HG02623 (cell line): ENCODE measurements at regions not wholly inside any gene's neighbourhood (a gene's known extent, or its start where the extent isn't known, plus 50 kb on each side); places are given as distances from the start of the nearest gene placed in this dataset.

Source experiments
- ATAC-seq: cut with Tn5 transposase; IDR thresholded peaks from one replicate; pipeline ENCODE4 v1.9.1; 2021; ENCODE audit warnings: moderate library complexity; ENCODE audit not compliant: unreplicated experiment

GRCh38 chr12:91928501-91928900, 217.1 kb downstream of the BTG1 start:
- no peak for ATAC-seq

DNA sequence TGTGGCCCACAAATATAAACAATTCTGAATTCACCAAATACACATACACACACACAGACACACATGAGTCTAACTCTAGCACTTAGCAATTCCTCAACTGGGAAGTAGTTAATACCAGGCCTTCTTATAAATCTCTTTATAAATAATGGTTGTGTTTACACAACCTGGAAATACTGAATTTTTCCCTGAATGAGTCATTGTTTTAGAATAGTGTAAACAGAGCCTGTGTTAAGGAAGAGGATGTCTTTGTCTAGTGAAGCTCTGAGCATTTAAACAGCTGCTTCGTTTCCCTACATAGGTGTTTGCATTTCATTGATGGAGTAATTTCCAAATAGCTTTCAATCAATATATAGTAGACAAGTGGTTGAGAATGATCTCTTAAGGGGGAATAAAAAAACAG, 218.8 kb downstream of the BTG1 start:
- ATAC-seq = no peak

DNA sequence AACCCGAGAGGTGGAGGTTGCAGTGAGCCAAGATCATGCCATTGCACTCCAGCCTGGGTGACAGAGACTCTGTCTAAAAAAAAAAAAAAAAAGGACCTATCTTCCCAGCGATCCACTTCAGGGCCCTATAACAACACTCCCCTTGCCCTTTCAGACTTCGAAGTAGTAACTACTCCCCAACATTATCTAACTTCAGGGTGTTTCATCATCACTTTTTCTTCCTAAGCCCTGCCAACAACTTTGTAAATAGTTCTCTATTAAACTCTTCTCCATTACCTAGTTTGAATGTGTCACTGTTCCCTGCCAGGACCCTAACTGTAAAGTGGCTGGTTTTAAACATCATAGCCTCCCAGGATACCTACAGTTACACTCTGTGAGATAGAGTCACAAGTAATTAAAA, 220.8 kb downstream of the BTG1 start:
- no peak for ATAC-seq

DNA sequence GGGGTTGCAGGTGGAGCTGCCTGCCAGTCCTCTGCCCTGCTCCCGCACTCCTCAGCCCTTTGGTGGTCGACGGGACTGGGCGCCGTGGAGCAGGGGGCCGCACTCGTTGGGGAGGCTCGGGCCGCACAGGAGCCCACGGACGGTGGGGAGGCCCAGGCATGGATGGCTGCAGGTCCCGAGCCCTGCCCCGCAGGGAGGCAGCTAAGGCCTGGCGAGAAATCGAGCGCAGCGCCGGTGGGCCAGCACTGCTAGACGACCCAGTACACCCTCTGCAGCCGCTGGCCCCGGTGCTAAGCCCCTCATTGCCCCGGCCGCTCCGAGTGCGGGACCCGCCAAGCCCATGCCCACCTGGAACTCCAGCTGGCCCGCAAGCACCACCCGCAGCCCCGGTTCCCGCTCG, 221.8 kb downstream of the BTG1 start:
- no peak for ATAC-seq

DNA sequence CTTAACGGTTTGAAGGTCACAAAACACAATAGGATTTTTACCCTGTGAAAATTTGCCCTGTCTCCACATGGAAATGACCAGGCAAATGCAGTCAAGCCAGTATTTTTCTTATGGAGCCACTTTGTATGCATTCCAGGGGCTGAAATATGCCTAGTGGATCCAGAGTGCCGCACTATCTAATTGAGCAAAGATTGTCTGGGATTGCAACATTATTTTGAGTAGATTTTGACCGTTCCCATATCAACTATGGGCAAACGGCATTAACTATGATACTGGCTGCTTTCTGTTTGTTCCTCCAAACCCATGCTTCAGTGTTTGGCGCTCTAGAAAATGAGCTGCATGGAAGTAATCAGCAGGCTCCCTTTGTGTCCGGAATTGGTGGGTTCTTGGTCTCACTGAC, 223.0 kb downstream of the BTG1 start:
- ATAC-seq = no peak

- ATAC-seq = no peak
These were observed 223.5 kb downstream of the BTG1 start for GRCh38 chr12:91922139-91922538.

DNA sequence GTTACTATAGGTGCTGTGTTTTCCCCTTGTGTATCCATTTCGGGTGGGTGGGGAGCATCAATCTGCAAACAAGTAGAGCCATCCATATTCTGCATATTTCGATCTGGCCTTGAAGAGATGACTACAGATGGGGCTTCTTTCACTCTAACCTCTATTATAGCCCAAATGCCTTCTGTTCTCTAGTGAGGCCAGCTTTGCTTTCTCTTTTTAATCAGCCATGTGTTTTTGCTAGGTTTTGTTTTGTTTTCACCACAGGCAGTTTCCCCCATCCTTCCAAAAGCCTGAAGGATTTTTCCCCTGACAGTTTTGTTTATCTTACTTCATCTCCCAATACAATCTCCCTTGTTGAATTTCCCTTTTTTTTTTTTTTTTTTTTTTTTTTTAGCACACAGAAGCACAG, 224.1 kb downstream of the BTG1 start:
- no peak for ATAC-seq

DNA sequence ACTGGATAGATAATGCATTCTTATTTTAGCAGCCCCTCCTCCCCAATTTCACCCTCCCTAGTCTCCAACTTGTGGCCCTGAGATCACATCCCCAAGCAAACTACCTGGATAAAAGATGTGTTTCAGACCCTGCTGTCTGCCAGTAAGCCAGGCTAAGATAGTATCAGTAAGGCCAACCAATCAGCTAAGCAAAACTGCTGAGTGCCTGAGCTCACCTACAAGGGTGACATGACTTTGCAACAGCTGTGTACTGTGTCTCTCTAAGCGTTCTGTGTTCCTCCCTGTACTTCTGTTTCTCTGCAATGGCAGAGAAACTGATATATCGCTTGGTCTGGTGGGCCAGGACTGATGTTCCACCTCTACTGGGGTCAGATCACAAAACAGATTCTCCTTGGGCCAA, 224.9 kb downstream of the BTG1 start:
- ATAC-seq = no peak

DNA sequence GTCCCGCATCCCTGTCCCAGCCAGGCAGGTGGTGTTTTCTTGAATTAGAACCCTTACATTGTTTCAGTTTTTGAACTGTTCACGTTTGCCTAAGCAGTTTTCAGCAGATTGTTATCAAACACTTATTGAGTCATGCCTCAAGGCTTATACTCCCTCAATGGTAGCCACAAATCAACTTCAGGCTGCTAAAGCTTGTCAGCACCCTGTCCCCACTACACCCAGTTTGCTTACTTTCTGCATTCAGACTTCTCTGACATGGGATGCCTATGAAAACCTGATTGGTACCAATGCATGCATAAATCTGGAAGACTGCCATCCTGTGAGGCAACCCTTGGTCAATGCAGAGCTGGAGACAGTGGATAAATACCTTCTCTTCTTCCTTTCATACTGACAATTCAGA, 225.4 kb downstream of the BTG1 start:
- ATAC-seq = no peak

DNA sequence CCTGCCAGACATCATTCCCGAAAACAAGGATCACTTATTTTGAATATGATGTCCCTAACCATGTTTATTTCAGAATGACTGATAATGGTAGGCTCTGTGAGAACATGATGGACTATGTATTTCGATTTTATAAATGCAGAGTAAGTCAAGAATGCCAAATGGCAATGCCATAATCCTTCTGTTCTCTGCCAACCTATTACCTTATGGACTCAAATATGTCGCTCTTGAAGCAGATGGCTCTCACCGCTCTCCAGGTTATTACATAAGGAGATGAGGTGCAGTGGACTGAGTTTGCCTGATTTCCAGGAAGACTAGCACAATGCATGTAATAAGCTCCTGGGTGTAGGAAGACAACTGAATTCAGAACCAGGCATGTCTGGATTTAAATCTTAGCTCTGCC, 227.2 kb downstream of the BTG1 start:
- ATAC-seq = no peak

- no peak for ATAC-seq
These were observed 230.9 kb downstream of the BTG1 start for GRCh38 chr12:91914701-91915100.

DNA sequence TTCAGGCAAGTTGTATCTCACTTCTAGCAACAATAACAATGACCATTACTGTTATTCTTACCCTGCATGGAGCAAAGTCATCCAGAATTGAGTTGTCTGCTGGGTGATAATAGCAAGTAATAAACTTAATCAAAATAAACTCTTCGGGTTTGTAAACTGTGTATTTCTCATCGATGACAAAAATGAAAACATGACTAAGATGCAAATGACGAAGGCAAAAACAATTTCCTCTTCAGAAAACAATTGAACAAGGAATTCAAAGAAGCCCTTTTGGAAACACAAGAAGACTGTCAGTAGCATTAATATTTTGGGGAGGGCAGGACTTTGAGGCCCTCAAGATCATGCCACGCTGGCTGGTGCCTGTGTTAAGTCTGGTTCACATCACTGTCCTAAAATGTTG, 232.0 kb downstream of the BTG1 start:
- ATAC-seq = no peak

GRCh38 chr12:91913124-91913523, 232.5 kb downstream of the BTG1 start:
- ATAC-seq = no peak

DNA sequence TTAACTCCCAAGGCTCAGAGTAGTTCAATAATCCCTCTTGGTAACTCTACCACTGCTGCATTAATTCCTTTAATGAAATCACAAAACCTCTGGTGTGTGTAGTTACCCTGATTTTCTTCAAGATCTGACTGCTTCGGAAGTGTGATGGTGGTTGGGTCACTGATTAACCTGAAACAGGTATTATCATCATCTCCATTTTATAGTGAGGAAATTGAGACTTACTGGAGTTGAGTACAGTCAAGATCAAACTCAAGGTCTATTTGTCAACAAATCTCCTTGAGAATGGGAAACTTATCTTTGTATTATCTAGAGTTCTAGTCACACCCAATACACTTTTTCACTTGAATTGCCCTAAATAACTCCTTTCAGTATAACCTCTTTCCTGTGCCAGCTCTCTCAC, 233.5 kb downstream of the BTG1 start:
- no peak for ATAC-seq

DNA sequence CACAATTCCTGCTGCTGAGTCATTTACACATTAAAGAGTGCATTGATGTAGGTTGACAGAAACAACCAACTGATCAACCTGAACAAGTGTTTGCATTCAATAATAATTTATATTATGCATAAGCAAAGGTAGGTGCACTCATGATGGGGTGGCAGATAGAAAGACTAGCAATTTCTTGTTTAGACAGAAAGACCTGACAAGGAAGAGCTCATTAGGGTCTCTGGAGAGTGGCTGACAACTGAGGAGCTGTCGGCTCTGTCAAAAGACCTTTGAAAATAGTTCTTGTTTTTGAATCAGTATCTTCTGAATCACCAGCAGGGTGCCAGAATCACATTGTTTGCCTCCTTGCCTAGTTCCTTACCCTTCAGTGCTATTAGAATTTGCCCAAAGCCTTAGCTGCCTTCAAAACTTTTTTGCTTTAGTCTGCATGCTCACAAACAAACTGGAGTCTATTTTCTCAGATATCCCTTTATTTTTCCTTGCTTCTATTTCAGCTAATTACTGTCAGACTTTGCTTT, 234.7 kb downstream of the BTG1 start:
- no peak for ATAC-seq

- ATAC-seq = no peak
These were observed 242.6 kb downstream of the BTG1 start for GRCh38 chr12:91902860-91903683.

DNA sequence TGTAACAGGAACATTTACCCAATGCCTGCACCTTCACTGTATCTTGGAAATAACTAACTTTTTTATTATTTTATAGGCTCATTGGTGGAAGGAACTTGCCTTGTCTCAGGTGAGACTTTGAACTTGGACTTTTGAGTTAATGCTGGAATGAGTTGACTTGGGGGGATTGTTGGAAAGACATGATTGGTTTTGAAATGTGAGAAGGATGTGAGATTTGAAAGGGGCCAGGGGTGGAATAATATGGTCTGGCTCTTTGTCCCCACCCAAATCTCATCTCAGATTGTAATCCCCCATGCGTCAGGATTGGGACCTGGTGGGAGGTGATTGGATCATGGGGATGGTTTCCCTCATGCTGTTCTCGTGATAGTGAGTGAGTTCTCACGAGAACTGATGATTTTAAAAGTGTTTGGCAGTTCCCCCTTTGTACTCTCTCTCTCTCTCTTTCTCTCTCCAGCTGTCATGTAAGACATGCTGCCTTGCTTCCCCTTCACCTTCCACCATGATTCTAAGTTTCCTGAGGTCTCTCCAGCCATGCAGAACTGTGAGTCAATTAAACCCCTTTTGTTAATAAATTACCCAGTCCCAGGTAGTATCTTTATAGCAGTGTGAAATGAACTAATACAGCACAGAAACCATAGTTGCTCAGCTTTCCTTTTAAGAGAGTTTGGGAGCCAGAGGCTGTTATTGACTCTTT, 244.1 kb downstream of the BTG1 start:
- ATAC-seq = no peak

GRCh38 chr12:91900971-91901370, 244.7 kb downstream of the BTG1 start:
- no peak for ATAC-seq

DNA sequence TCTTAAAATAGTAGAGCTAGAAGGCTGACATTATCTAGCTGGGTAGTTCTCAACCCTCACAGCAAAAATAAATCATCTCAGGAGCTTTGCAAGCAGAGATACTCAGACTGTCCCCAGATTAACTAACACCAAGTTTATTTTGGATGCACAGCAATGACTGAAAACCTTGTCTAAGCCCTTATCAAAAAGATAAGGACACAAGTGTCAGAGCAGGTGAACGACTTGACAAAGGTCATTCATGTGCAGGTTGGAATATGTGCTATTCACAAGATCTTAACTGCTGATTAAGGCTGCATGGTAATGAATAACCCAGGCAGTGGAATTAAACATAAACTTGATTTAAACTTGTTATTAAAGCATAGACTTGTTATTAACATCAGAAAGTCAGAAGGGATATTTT, 246.6 kb downstream of the BTG1 start:
- no peak for ATAC-seq

DNA sequence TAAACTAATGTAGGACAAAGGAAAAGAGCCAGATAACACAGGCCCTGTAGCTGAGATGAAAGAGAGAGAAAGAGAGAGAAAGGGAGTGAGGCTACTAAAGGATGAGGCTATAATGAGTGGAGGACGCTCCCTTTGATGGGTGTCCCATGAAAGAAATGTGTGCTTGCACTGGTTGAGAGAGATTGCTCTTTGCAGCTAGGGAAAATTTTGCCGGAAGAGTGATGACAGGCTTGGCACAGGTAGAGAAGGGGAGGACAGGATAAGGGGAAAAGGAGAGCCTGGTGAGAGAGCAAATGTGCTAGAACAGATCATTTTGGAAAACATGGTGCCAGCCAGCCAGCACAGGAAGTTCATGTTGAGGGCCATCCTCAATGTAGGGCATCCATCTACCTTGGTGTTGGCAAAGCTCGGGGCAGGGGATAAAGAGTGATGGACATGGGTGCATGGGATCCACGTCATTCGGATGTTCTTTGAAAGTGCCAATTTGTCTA, 248.6 kb downstream of the BTG1 start:
- ATAC-seq = no peak

GRCh38 chr12:91896286-91897024, 249.2 kb downstream of the BTG1 start:
- ATAC-seq = no peak

- no peak for ATAC-seq
These were observed 250.7 kb downstream of the BTG1 start for GRCh38 chr12:91894911-91895310.
